Cardiac muscle cell (in vitro differentiated cells and primary cell): ENCODE measurements at regions not wholly inside any gene's neighbourhood (a gene's known extent, or its start where the extent isn't known, plus 50 kb on each side); places are given as distances from the start of the nearest gene placed in this dataset.

Experiments used
- DNase-seq, 2 donors: peaks; one replicate each; pipeline versions ENCODE4 v3.0.0 to v3.0.0-alpha.2; 2010 to 2017; ENCODE audit warnings: low read depth in 1 of 2, low spot score in 1 of 2
- H3K27ac ChIP-seq: fragments of 200-600 bp; sonication (generic); 2 replicates; pipeline ENCODE4 v1.5.1; 2016
- H3K27me3 ChIP-seq: fragments of 200-600 bp; sonication (generic); 2 replicates; pipeline ENCODE4 v1.6.0; 2016; ENCODE audit warnings: control low read depth
- H3K36me3 ChIP-seq: fragments of 200-600 bp; sonication (generic); 2 replicates; pipeline ENCODE4 v1.5.1; 2016; ENCODE audit warnings: control low read depth
- H3K4me1 ChIP-seq: fragments of 200-600 bp; sonication (generic); 2 replicates; pipeline ENCODE4 v1.8.1; 2017; ENCODE audit warnings: low read depth, mild to moderate bottlenecking, mixed run types
- H3K4me3 ChIP-seq: fragments of 200-600 bp; sonication (generic); 2 replicates; pipeline ENCODE4 v1.5.1; 2016; ENCODE audit warnings: mild to moderate bottlenecking
- H3K9me3 ChIP-seq: fragments of 200-600 bp; sonication (generic); 2 replicates; pipeline ENCODE4 v1.5.1; 2017; ENCODE audit warnings: low read depth, mild to moderate bottlenecking, control low read depth
- CTCF ChIP-seq: IDR thresholded peaks from 2 replicates; pipeline ENCODE4 v1.5.1; 2012; ENCODE audit warnings: low read depth, mild to moderate bottlenecking, low read length

- Histone ChIP-seq H3K27me3 (no peaks in the 10 kb centered on the region), H3K36me3 (no peaks in the 10 kb centered on the region), H3K9me3 (no peaks in the 10 kb centered on the region), H3K4me1 (peaks cover 50% of the 10 kb centered on the region), H3K27ac (no peak overlapping the region), H3K4me3 (no peak overlapping the region)
- no peak for DNase-seq
- no peak for TF ChIP-seq CTCF
Measured at GRCh38 chr15:62846805-62847495, 195.6 kb upstream of the TPM1 start.

- H3K4me3 ChIP-seq = no peak overlapping the region
Measured at GRCh38 chr15:62847900-62848489, 194.6 kb upstream of the TPM1 start.

GRCh38 chr15:62848632-62849050 lies 193.9 kb upstream of the TPM1 start:
- Histone ChIP-seq H3K4me1 (peaks cover 39% of the 10 kb centered on the region), H3K36me3 (no peaks in the 10 kb centered on the region), H3K27ac (peak overlapping the region; percentile 1), H3K4me3 (no peak overlapping the region), H3K9me3 (no peaks in the 10 kb centered on the region), H3K27me3 (no peaks in the 10 kb centered on the region)
- peak in 1 of 2 donors; percentile 40 for DNase-seq
- TF ChIP-seq CTCF = peak; percentile 12

More at GRCh38 chr15:62847900-62848489, 194.6 kb upstream of the TPM1 start:
- peak; percentile 55 for TF ChIP-seq CTCF
- H3K36me3 ChIP-seq = no peaks in the 10 kb centered on the region
- no peaks in the 10 kb centered on the region for H3K9me3 ChIP-seq
- H3K27me3 ChIP-seq = no peaks in the 10 kb centered on the region
- peaks cover 39% of the 10 kb centered on the region for H3K4me1 ChIP-seq
- peak; percentile 61 to 78 for DNase-seq
- H3K27ac ChIP-seq = peak overlapping the region; percentile 1

GRCh38 chr15:62849316-62850106 lies 193.0 kb upstream of the TPM1 start:
- peak in 1 of 2 donors; percentile 46 for DNase-seq
- H3K4me3 ChIP-seq = no peak overlapping the region
- no peaks in the 10 kb centered on the region for H3K9me3 ChIP-seq
- no peak overlapping the region for H3K27ac ChIP-seq
- TF ChIP-seq CTCF = no peak
- no peaks in the 10 kb centered on the region for H3K36me3 ChIP-seq
- H3K4me1 ChIP-seq = peaks cover 40% of the 10 kb centered on the region
- no peaks in the 10 kb centered on the region for H3K27me3 ChIP-seq

GRCh38 chr15:62850318-62850717 lies 192.2 kb upstream of the TPM1 start:
- H3K27ac ChIP-seq = peak overlapping the region; percentile 34
- H3K27me3 ChIP-seq = no peaks in the 10 kb centered on the region

More at GRCh38 chr15:62850318-62850717, 192.2 kb upstream of the TPM1 start:
- Histone ChIP-seq H3K9me3 (no peaks in the 10 kb centered on the region), H3K4me1 (peaks cover 32% of the 10 kb centered on the region), H3K36me3 (no peaks in the 10 kb centered on the region), H3K4me3 (no peak overlapping the region)
- no peak for DNase-seq
- no peak for TF ChIP-seq CTCF
